Stimulated activated CD8-positive, alpha-beta memory T cell treated with anti-CD3 and anti-CD28 coated beads, Interleukin-15, amount 100 ng/mL, for 4 hours (primary cell): ENCODE measurements at regions not wholly inside any gene's neighbourhood (a gene's known extent, or its start where the extent isn't known, plus 50 kb on each side); places are given as distances from the start of the nearest gene placed in this dataset.

Source experiments
- DNase-seq, 2 donors: peaks; one replicate each; pipeline ENCODE4 v3.0.0-alpha.2; 2020; ENCODE audit warnings: low read depth in 2 of 2

GRCh38 chr5:167673942-167674341 lies 617.5 kb upstream of the WWC1 start:
- DNase-seq = no peak

GRCh38 chr5:167678481-167678880 lies 613.0 kb upstream of the WWC1 start:
- DNase-seq = no peak

DNA sequence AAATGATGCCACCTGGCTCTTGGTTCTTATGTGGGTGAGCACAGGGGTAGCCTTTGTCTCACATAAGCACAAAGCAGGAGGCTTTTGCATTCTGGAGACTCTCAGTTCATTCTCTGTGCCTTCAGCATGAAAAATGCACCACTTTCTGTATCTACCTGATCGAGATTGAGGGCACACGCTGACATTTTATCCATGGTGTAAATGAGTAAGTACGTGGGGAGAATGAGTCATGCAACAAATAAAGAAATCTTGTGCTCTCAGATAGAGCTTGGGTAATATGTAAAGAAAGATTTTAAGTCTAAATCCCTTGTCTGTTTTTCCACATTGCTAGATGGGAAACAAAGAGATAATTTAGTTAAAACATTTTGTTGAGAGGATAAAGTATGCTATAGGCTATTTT lies 607.2 kb upstream of the WWC1 start:
- DNase-seq = no peak

DNA sequence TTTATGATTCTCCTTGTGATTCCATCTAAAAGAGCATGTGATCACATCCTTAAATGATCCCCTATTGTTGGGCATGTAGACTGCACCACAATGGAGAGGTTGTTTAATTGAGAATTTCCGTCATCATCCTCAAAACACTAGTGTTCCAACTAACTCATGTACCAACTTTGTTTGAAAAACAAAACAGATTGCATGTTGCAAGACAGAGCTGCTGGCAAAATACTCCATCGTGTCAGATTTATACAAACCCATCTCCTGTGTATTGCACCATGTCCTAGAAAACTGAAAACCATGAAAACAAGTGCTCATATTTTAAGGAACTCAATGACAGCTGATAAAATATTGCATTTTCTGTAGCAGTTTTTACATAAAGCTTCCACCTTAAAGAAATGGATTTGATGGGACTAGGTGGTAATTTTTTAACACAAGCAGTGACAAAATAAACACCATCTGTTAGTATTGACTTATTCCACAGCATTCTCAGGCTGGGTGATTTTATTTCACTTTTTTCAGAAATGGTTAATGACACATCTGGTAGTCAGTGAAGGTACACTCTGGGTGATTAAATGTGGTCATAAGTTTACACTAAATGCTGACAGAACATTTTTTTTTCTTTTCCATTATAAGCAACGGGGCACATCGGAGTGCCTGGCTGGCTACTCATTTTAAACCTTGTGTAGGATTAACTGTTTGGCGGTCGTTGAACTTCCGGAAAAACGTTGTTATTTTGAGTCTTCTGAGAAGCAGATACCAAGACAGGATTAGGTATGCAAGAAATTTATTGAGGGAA lies 602.9 kb upstream of the WWC1 start:
- no peak for DNase-seq

GRCh38 chr5:167694325-167695147 lies 596.9 kb upstream of the WWC1 start:
- no peak for DNase-seq

GRCh38 chr5:167696558-167697314 lies 594.7 kb upstream of the WWC1 start:
- no peak for DNase-seq

DNA sequence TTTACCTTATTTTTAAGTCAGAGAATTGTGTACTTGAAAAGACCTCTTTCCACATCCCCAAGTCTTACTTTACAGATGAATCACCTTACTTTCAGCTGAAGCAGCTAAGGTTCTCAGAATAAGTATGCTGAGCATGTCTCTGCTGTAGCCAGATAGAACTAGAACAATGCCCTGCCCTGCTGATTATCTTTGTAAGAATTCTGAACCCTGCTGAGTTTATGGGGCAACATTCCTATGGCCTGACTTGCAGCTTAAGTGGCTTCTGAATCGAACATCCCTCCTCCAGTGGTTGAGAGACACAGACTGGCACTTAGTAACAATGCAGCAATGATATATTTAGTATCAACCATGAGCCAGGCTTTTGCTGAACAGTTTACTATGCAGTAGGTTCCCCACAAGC lies 592.0 kb upstream of the WWC1 start:
- no peak for DNase-seq

DNA sequence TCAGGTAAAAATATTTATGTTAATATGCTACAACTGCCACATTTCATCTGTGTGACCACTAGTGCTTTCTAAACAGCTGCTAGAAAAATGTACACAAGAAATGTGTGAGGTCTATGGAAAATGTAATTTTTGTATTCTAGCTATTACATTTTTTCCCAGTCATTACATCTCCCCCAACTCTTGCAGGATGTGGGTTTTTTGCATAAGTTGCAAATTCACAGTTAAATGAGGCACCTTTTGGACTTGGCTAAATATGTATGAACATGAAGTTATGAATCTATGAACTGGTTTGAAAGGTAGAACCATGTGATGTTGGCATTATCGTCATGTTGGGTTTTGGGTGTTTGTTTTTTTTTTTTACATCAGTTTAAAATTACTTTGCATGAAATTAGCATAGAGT lies 590.4 kb upstream of the WWC1 start:
- DNase-seq = no peak

GRCh38 chr5:167702014-167702413 lies 589.4 kb upstream of the WWC1 start:
- no peak for DNase-seq

DNA sequence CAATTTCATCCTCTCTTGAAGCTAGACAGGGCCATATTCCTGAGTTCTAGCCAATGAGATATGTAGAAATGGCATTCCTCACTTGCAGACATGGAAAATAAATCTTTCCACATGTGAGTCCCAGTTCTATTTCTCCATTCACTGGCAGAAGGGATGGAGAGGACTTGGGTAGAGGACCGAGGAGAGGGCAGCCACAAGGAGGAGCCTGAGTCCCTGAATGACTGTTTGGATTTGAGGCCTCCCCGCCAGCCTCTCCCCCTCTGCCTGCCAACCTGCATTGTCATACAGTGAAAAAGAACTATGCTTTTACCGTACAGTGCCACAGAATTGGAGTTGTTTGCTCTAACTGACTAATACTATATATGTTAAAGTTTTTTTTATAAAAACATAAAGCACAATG lies 583.0 kb upstream of the WWC1 start:
- no peak for DNase-seq

DNA sequence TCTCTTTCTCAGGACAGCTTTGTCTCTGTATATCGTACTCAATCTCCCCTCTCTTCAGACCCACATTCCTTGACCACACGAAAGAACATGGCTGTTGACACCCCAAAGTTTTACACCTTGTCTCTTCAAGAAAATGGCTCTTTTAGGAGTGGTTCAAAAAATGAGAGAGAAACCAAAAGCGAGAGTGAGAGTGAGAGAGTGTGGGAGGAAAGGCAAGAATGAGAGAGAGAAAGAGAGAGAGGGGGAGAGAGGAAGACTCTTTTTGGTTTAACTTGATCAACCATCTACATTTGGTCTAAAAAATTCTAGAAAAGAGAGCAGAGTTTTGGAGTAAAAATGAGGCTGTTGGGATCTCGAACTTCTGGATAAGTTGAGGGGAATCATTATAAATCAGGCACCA lies 581.8 kb upstream of the WWC1 start:
- DNase-seq = no peak

GRCh38 chr5:167710444-167711073 lies 580.9 kb upstream of the WWC1 start:
- DNase-seq = no peak

DNA sequence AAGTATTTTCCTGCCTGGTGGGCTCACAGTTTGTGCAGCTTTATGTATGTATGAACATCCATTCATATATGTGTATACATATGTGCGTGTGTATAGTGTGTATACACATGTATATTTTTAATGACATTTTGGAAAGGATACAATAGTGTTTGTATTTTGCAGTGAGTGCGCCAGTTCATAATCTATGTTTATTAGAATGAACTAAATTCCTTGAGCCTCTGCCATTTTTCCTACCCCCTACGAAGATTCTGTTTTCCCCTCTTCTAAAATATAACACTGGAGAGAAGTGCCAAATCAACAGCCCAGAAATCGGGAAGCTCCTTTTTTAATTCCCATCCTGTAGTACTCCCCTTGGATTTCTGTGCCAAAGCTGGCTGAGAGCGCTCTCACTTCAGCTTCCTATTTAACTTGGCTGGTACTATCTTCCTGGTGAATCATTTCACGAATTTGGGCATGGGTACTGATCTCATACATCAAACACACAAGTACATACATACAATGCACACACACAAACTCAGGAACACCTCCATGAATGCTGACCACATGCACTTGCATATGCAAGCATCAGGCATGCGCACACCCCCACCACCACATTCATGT lies 578.4 kb upstream of the WWC1 start:
- DNase-seq = no peak

- DNase-seq = no peak
Observed at GRCh38 chr5:167713896-167714295, 577.5 kb upstream of the WWC1 start.

DNA sequence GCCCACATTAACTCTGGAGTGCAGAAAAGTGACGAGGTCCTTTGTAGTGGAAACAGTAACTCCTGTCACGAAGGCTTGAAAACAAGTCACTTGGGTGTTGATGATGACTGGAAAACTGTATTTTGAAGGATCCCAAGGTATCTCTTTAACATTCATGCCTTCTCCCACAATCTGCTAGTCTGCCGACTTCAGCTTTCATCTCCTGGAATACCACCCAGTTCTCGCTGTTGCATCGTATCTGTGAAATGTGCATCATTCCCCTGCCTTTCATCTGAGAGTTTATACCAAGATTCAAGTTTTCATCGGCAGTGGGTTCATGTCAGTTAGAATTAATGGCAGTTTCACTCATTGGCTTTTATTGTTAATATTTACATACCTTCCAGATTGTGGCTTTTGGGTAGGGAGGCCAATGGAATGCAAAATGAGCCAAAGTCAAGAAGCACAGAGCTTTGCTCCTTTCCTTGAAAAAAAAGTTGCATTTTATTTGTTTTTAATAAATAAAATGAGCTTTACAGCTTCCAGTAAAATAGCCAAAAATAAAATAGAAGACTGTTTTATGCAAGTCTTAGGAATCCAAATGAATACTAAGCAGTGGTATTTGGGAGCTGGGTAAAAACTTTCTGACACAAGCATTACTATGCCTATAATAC lies 575.2 kb upstream of the WWC1 start:
- no peak for DNase-seq

DNA sequence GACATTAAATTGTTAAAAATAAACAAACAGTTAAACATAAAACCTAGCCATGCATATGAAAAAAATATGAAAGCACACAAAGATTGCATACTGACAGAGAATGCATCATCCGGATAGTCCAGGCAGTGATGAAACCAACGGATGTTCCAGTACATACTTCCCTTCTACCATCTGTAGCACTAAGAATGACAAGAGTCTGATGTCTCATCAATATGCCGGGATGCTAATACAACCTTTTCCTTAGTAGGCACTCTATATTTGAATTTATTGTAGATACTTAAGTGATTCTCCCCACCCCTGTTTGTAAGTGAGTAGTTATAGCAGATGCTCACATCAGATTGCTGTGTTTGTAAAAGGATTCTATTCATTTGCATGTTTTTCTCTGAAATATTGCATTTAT lies 571.2 kb upstream of the WWC1 start:
- DNase-seq = no peak

DNA sequence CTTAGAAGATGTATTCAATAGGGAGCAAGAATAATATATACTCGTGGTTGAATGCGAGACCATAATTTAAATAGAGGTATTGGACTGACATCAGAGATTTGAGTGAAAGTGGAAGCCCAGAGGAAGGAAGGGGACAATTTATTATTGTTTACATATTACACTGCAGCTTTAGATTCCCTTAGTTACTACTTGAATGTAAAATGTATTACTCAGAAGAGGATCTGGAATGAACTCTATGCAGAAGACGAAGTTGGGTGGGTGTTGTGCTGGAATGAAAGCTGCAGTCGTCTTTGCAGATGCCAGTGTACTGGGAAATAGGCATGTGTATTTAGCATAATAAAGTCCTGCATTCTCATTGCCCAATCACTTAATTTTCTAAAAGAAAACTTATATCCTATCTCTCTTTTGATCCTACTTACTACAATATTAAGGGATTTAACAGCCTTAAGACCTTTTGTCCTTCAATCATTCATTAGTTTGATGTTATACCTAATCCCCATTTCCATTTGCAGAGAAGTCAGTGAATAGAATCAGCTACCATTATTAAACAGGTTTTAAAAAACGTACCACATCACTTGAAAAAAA lies 570.7 kb upstream of the WWC1 start:
- DNase-seq = no peak

DNA sequence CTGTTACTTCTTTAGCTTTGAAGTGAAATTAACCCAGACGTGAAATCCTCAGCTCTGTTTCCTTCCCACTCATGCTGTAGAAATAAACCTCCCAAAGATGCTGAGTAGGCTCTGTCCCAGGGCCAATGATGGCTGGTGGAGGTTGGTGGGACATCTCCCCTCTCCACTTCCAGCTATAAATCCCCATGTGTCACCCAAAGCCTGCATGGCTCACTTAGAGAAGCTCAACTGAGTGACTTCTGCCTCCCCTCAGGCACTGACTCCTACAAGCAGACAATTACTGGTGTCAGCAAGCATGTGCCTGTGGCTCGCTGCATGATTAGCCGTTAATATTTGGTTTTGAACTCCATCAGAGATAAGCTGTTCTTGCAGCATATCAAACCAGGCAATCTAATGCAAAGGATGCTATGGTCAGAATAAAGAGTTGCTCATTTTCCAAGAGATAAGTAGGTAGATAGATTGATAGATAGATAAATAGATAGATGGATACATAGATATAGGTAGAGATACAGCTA lies 569.5 kb upstream of the WWC1 start:
- DNase-seq = no peak

DNA sequence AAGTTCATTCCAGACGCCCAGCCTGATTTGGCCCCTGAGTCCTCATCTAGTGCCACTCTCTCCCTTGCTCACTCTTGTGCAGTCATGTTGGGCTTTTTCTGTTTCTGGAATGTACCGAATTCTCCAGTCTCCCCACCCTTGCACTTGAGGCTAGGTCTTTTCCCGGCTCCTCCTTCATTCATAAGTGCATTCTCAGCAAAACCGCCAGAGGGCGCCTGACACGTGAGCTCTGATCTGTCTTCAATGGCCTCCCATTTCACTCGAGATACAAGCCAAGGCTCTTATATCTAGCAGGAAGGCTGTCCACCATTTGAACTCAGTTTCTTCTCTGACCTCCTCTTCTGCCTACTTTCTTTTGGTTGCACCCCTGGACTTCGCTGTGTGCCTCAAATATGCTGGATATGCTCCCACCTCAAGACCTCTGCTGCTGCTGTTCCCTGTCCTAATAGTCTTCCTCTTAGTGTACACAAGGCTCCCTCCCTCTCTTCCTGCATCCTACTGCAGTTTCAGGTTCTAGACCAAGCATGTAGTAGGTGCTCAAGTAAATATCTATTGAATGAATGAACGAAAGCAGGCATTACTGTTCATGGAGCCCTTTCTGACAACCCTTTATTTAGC lies 568.1 kb upstream of the WWC1 start:
- DNase-seq = peak; percentile 1 to 5

DNA sequence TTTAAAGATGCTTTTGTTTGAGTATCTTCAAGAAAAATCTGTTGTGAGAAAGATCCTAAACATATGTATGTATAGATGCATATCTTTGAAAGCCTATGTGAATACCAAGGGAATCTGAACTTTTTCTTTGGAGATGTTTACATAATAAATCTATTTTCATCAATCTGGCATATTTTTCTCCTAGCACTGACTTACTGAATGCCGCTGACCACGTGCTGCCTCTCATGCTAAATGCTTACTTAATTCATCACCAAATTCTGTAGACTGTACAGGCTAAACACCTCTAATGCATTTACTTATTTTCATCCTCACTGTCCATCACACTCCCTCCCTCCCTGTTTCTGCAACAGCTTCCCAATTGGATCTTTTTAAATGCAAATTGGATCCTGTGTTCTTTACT lies 566.2 kb upstream of the WWC1 start:
- DNase-seq = no peak
